HCT116 (cell line): ENCODE measurements at regions not wholly inside any gene's neighbourhood (a gene's known extent, or its start where the extent isn't known, plus 50 kb on each side); places are given as distances from the start of the nearest gene placed in this dataset.

Experiments
- ATAC-seq: fragments of 200-7000 bp; cut with Tn5 transposase; 2 replicates; pipeline ENCODE4 v1.9.1; 2020; ENCODE audit warnings: mild to moderate bottlenecking, moderate library complexity
- BruUV-seq: library from RNA; stranded (reverse); fragments of 400-500 nt; replicated peaks from 2 replicates; lab custom pipeline; 2021; lab: Mats Ljungman, UMichigan
- CTCF ChIA-PET: fragments of 300-600 bp; sonication (Branson Sonifier 250); formaldehyde crosslinking; loops from one replicate; lab custom pipeline; 2021; ENCODE audit warnings: antibody characterized with exemption; lab: Charles Lee
- POLR2A ChIA-PET: fragments of 300-600, 350-600 bp; sonication (Branson Sonifier 250); formaldehyde crosslinking; loops from one replicate; lab custom pipeline; 2021; ENCODE audit warnings: antibody characterized with exemption; lab: Charles Lee
- RAD21 ChIA-PET, 2 experiments: fragments of 300-600 bp; sonication (Branson Sonifier 250); formaldehyde crosslinking; loops; one replicate each; lab custom pipeline; 2023; ENCODE audit warnings: low total read pairs in 2 of 2; ENCODE audit not compliant: uncharacterized antibody in 2 of 2, unreplicated experiment in 2 of 2, low non-redundant PET in 1 of 2; lab: Charles Lee
- DNase-seq: peaks from one replicate; pipeline ENCODE4 v3.0.0-alpha.2; 2010; ENCODE audit warnings: low read depth, low spot score
- H2AFZ ChIP-seq: fragments of 200-600 bp; shearing (Covaris generic), sonication (generic); 2 replicates; pipeline ENCODE4 v1.6.1; 2017; ENCODE audit warnings: low read depth, mixed run types, mixed read lengths, antibody characterized with exemption, low read length; ENCODE audit not compliant: poor library complexity, severe bottlenecking
- H3K27ac ChIP-seq: 2 replicates; pipeline ENCODE4 v1.5.1; 2012; ENCODE audit warnings: low read depth, low read length
- H3K27me3 ChIP-seq: fragments of 200-600 bp; sonication (generic); 2 replicates; pipeline ENCODE4 v1.6.1; 2016; ENCODE audit warnings: mixed run types, low read length, mixed read lengths; ENCODE audit not compliant: insufficient read depth
- H3K36me3 ChIP-seq, 2 experiments: fragments of 200-500 bp in 1 of 2; fragments of 200-600 bp in 1 of 2; sonication (Bioruptor generic) in 1 of 2; sonication (generic) in 1 of 2; 2 replicates each; pipeline versions ENCODE4 v1.5.1 to v1.6.1; 2014 to 2016; ENCODE audit warnings: low read length in 2 of 2, inconsistent platforms in 1 of 2, mixed read lengths in 1 of 2, mixed run types in 1 of 2; ENCODE audit not compliant: insufficient read depth in 2 of 2, control insufficient read depth in 1 of 2
- H3K4me1 ChIP-seq, 2 experiments: fragments of 200-600 bp in 1 of 2; sonication (generic) in 1 of 2; 2 replicates each; pipeline versions ENCODE4 v1.5.1 to v1.6.1; 2012 to 2017; ENCODE audit warnings: low read length in 2 of 2, inconsistent platforms in 1 of 2, mild to moderate bottlenecking in 1 of 2, mixed read lengths in 1 of 2, mixed run types in 1 of 2, moderate library complexity in 1 of 2; ENCODE audit not compliant: insufficient read depth in 2 of 2, control insufficient read depth in 1 of 2
- H3K4me2 ChIP-seq: fragments of 200-600 bp; sonication (generic); 2 replicates; pipeline ENCODE4 v1.6.1; 2017; ENCODE audit warnings: mixed run types, low read length, mixed read lengths
- H3K4me3 ChIP-seq, 2 experiments: fragments of 200-600 bp in 1 of 2; sonication (generic) in 1 of 2; replicated peaks in 1 of 2; 2 replicates each; pipeline ENCODE4 v1.5.1; 2011 to 2016; ENCODE audit warnings: low read length in 2 of 2, control low read depth in 1 of 2, low read depth in 1 of 2, mild to moderate bottlenecking in 1 of 2, mixed read lengths in 1 of 2, mixed run types in 1 of 2
- H3K79me2 ChIP-seq: fragments of 200-600 bp; sonication (generic); 2 replicates; pipeline ENCODE4 v1.6.1; 2017; ENCODE audit warnings: mild to moderate bottlenecking, mixed run types, low read length, moderate library complexity, mixed read lengths; ENCODE audit not compliant: insufficient read depth
- H3K9ac ChIP-seq: fragments of 200-600 bp; sonication (generic); 2 replicates; pipeline ENCODE4 v1.6.1; 2016; ENCODE audit warnings: low read length, mixed read lengths
- H3K9me2 ChIP-seq: fragments of 200-600 bp; sonication (generic), shearing (Covaris generic); 2 replicates; pipeline ENCODE4 v1.6.1; 2017; ENCODE audit warnings: mixed run types, mild to moderate bottlenecking, moderate library complexity; ENCODE audit not compliant: insufficient read depth
- H3K9me3 ChIP-seq, 2 experiments: fragments of 200-500 bp in 1 of 2; fragments of 200-600 bp in 1 of 2; sonication (Bioruptor generic) in 1 of 2; sonication (generic) in 1 of 2; 2 replicates each; pipeline ENCODE4 v1.6.1; 2014 to 2017; ENCODE audit warnings: low read length in 2 of 2, mixed read lengths in 2 of 2, inconsistent platforms in 1 of 2, low read depth in 1 of 2, mild to moderate bottlenecking in 1 of 2, mixed run types in 1 of 2, moderate library complexity in 1 of 2; ENCODE audit not compliant: control insufficient read depth in 1 of 2, insufficient read depth in 1 of 2
- H4K20me1 ChIP-seq: fragments of 200-600 bp; sonication (generic), shearing (Covaris generic); 2 replicates; pipeline ENCODE4 v1.6.1; 2017; ENCODE audit warnings: mixed run types, mild to moderate bottlenecking, moderate library complexity; ENCODE audit not compliant: insufficient read depth
- CBX3 ChIP-seq: IDR thresholded peaks from 2 replicates; pipeline ENCODE4 v1.6.1; 2012; ENCODE audit warnings: low read depth
- ELF1 ChIP-seq: IDR thresholded peaks from 2 replicates; pipeline ENCODE4 v1.6.1; 2012; ENCODE audit warnings: low read depth, borderline replicate concordance
- EZH2phosphoT487 ChIP-seq: fragments of 200-600 bp; IDR thresholded peaks from 2 replicates; pipeline ENCODE4 v1.6.1; 2018; ENCODE audit warnings: antibody characterized with exemption, borderline replicate concordance
- FOSL1 ChIP-seq: IDR thresholded peaks from 2 replicates; pipeline ENCODE4 v1.6.1; 2012; ENCODE audit warnings: low read depth
- JUND ChIP-seq: IDR thresholded peaks from 2 replicates; pipeline ENCODE4 v1.6.1; 2012
- POLR2A ChIP-seq: IDR thresholded peaks from 2 replicates; pipeline ENCODE4 v1.7.0; 2011; ENCODE audit warnings: borderline replicate concordance; ENCODE audit not compliant: insufficient read depth, insufficient read length; ENCODE audit errors: extremely low read depth
- POLR2AphosphoS5 ChIP-seq: IDR thresholded peaks from 2 replicates; pipeline ENCODE4 v1.6.1; 2011; ENCODE audit warnings: mild to moderate bottlenecking, low read depth, low read length, moderate library complexity
- RAD21 ChIP-seq: IDR thresholded peaks from 2 replicates; pipeline ENCODE4 v1.6.1; 2012; ENCODE audit warnings: low read depth, mild to moderate bottlenecking
- SIN3A ChIP-seq: IDR thresholded peaks from 2 replicates; pipeline ENCODE4 v1.6.1; 2012; ENCODE audit warnings: low read depth
- SP1 ChIP-seq: IDR thresholded peaks from 2 replicates; pipeline ENCODE4 v1.6.1; 2012; ENCODE audit warnings: low read depth
- SRF ChIP-seq: IDR thresholded peaks from 2 replicates; pipeline ENCODE4 v1.6.1; 2012; ENCODE audit warnings: low read depth
- TCF7L2 ChIP-seq: IDR thresholded peaks from 2 replicates; pipeline ENCODE4 v1.7.0; 2011; ENCODE audit warnings: borderline replicate concordance, inconsistent platforms; ENCODE audit not compliant: insufficient read depth, insufficient read length; ENCODE audit errors: extremely low read depth
- ZFX ChIP-seq: fragments of 450-650 bp; IDR thresholded peaks from 2 replicates; pipeline ENCODE4 v1.6.1; 2017
- intact Hi-C: fragments of 100-400 bp; cut with micrococcal nuclease; formaldehyde crosslinking; loops from 2 replicates; pipeline ENCODE4 v1.10.0; 2022
- TF ChIP-seq, protein P1 (sequence below): IDR thresholded peaks from 2 replicates; pipeline ENCODE4 v1.6.1; 2012
- TF ChIP-seq, protein P2 (sequence below): IDR thresholded peaks from 2 replicates; pipeline ENCODE4 v1.6.1; 2012; ENCODE audit warnings: low read depth

DNA sequence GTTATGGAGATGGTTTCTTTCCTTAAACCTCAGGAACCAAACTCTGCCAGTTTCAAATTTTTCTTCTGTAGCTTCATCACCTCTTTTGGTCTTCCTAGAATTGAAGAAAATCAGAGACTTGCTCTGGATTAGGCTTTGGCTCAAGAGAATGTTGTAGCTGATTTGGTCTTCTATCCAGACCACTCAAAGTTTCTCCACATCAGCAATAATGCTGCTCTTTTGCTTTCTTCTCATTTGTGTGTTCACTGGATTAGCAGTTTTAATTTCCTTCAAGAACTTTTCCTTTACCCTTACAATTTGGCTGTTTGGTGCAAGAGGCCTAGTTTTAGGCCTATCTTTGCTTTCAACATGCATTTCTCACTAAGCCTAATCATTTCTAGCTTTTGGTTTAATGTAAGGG is 78.1 kb upstream of the PLCB4 start:
- Histone ChIP-seq H3K27me3 (no peaks in the 10 kb centered on the region), H3K9me3 (no peaks in the 10 kb centered on the region), H3K4me2 (no peak overlapping the region), H3K4me1 (no peaks in the 10 kb centered on the region), H3K27ac (no peak overlapping the region), H3K79me2 (no peaks in the 10 kb centered on the region), H4K20me1 (no peaks in the 10 kb centered on the region), H3K9ac (no peak overlapping the region), H3K36me3 (no peaks in the 10 kb centered on the region), H3K9me2 (no peaks in the 10 kb centered on the region), H3K4me3 (no peak overlapping the region), H2AFZ (no peak overlapping the region)
- RAD21 ChIA-PET, result no interaction called here
- CTCF ChIA-PET, result no interaction called here
- no peak for DNase-seq
- ATAC-seq, result no peak
- intact Hi-C loops, result no loop called here
- no TSS peak for BruUV-seq
- POLR2A ChIA-PET, result no interaction called here
- no peak for TF ChIP-seq RAD21
- no peak for TF ChIP-seq SIN3A
- TF ChIP-seq ELF1, result no peak

DNA sequence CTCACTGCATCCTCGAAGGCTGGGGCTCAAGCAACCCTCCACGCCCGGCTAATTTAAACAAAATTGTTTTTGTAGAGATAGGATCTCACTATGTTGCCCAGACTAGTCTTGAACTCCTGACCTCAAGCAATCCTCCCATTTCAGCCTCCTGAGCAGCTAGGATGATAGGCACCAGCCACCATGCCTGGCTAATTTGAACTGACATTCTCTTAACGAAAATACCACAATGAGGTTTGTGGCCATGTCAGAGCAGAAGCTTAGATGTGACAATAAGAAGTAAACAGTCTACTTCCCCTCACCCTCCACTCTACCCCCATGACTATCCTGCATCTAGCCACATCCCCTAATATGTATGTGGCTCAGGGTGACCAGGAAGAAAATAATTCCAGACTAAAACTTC is 74.8 kb upstream of the PLCB4 start:
- H3K27ac ChIP-seq, result no peak overlapping the region
- H4K20me1 ChIP-seq, result no peaks in the 10 kb centered on the region
- H3K4me3 ChIP-seq, result no peak overlapping the region
- no peaks in the 10 kb centered on the region for H3K27me3 ChIP-seq
- intact Hi-C loops, result no loop called here
- no TSS peak for BruUV-seq
- ChIA-PET POLR2A (no interaction called here), CTCF (no interaction called here), RAD21 (no interaction called here)
- no peaks in the 10 kb centered on the region for H3K9me2 ChIP-seq
- H3K9ac ChIP-seq, result no peak overlapping the region
- H3K4me2 ChIP-seq, result no peak overlapping the region
- no peaks in the 10 kb centered on the region for H3K9me3 ChIP-seq
- no peak for ATAC-seq
- no peaks in the 10 kb centered on the region for H3K4me1 ChIP-seq
- TF ChIP-seq JUND (no peak), EZH2phosphoT487 (no peak), SP1 (no peak), FOSL1 (no peak), ZFX (no peak), CBX3 (no peak), SRF (no peak), ELF1 (no peak), RAD21 (no peak), SIN3A (no peak), POLR2A (no peak), POLR2AphosphoS5 (no peak), TCF7L2 (no peak)
- TF ChIP-seq, protein P1, sequence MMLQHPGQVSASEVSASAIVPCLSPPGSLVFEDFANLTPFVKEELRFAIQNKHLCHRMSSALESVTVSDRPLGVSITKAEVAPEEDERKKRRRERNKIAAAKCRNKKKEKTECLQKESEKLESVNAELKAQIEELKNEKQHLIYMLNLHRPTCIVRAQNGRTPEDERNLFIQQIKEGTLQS, result no peak
- TF ChIP-seq, protein P2, sequence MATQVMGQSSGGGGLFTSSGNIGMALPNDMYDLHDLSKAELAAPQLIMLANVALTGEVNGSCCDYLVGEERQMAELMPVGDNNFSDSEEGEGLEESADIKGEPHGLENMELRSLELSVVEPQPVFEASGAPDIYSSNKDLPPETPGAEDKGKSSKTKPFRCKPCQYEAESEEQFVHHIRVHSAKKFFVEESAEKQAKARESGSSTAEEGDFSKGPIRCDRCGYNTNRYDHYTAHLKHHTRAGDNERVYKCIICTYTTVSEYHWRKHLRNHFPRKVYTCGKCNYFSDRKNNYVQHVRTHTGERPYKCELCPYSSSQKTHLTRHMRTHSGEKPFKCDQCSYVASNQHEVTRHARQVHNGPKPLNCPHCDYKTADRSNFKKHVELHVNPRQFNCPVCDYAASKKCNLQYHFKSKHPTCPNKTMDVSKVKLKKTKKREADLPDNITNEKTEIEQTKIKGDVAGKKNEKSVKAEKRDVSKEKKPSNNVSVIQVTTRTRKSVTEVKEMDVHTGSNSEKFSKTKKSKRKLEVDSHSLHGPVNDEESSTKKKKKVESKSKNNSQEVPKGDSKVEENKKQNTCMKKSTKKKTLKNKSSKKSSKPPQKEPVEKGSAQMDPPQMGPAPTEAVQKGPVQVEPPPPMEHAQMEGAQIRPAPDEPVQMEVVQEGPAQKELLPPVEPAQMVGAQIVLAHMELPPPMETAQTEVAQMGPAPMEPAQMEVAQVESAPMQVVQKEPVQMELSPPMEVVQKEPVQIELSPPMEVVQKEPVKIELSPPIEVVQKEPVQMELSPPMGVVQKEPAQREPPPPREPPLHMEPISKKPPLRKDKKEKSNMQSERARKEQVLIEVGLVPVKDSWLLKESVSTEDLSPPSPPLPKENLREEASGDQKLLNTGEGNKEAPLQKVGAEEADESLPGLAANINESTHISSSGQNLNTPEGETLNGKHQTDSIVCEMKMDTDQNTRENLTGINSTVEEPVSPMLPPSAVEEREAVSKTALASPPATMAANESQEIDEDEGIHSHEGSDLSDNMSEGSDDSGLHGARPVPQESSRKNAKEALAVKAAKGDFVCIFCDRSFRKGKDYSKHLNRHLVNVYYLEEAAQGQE, result no peak
- DNase-seq, result no peak
- no peaks in the 10 kb centered on the region for H3K36me3 ChIP-seq
- no peak overlapping the region for H2AFZ ChIP-seq
- no peaks in the 10 kb centered on the region for H3K79me2 ChIP-seq
